Stimulated activated naive B cell treated with anti-CD40 and anti-IgM and Interleukin-4, amounts not matched to agents 10 μg/mL and 1 μg/mL and 100 μg/mL, for 72 hours (primary cell): ENCODE measurements at regions not wholly inside any gene's neighbourhood (a gene's known extent, or its start where the extent isn't known, plus 50 kb on each side); places are given as distances from the start of the nearest gene placed in this dataset.
"Not testable (repeated sequence)": the region's sequence is repeated elsewhere in the genome, so short reads cannot be mapped to it uniquely, and the experiment has no call there.

ENCODE experiments used
- ATAC-seq, 2 donors: fragments of 150-1000 bp; cut with Tn5 transposase; replicated peaks; 2 replicates each; pipeline ENCODE4 v1.10.0; 2021; ENCODE audit warnings: moderate library complexity in 1 of 2
- DNase-seq: peaks from one replicate; pipeline ENCODE4 v3.0.0; 2021
- H3K27ac Mint-ChIP-seq: one replicate; pipeline ENCODE4 v1.8.0; 2022; ENCODE audit warnings: mild to moderate bottlenecking, mixed read lengths
- H3K27me3 Mint-ChIP-seq, 2 donors: one replicate each; pipeline ENCODE4 v1.8.0; 2022; ENCODE audit warnings: mixed read lengths in 2 of 2
- H3K36me3 Mint-ChIP-seq, 2 donors: one replicate each; pipeline ENCODE4 v1.8.0; 2022; ENCODE audit warnings: mixed read lengths in 2 of 2, mild to moderate bottlenecking in 1 of 2
- H3K4me1 Mint-ChIP-seq, 2 donors: one replicate each; pipeline ENCODE4 v1.8.0; 2022; ENCODE audit warnings: mixed read lengths in 2 of 2, mild to moderate bottlenecking in 1 of 2
- H3K4me3 Mint-ChIP-seq, 2 donors: one replicate each; pipeline ENCODE4 v1.8.0; 2022; ENCODE audit warnings: mild to moderate bottlenecking in 2 of 2, mixed read lengths in 2 of 2, moderate library complexity in 1 of 2
- H3K9me3 Mint-ChIP-seq, 2 donors: one replicate each; pipeline ENCODE4 v1.8.0; 2022; ENCODE audit warnings: mixed read lengths in 2 of 2, mild to moderate bottlenecking in 1 of 2

DNA sequence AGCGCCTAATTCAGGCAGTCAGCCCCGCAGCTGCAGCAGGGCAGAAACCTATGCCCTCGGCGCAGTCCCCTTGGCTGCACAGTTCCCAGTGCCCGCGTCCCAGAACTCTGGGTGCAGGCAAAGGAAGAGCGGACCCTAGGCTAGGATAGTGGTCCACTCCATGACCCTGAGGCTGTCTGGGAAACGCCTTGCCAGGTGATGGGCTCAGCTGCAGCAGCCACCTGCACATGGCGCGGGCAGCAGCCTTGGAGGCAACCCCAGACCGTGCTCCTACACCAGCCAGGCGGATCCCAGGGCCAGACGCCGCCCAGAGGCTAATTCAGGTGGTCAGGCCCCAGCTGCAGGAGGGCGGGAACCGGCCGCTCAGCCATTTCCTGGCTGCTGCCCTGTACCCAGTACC, 83.0 kb downstream of the POTEC start:
- not testable (repeated sequence) for H3K27ac Mint-ChIP-seq, H3K4me3 Mint-ChIP-seq, ATAC-seq, H3K36me3 Mint-ChIP-seq, DNase-seq, H3K4me1 Mint-ChIP-seq
- Mint-ChIP-seq H3K27me3 (peaks cover 6 to 13% of the 10 kb centered on the region in 2 donors), H3K9me3 (peaks cover 6 to 10% of the 10 kb centered on the region in 2 donors)

GRCh38 chr18:14459826-14460225, 83.6 kb downstream of the POTEC start:
- H3K36me3 Mint-ChIP-seq, H3K4me3 Mint-ChIP-seq, H3K4me1 Mint-ChIP-seq, DNase-seq, H3K27ac Mint-ChIP-seq, ATAC-seq: not testable (repeated sequence)
- Mint-ChIP-seq H3K27me3 (peaks cover 6 to 13% of the 10 kb centered on the region in 2 donors), H3K9me3 (peaks cover 6 to 10% of the 10 kb centered on the region in 2 donors)

GRCh38 chr18:14458009-14458945, 85.1 kb downstream of the POTEC start:
- not testable (repeated sequence) for H3K4me1 Mint-ChIP-seq, H3K27ac Mint-ChIP-seq, H3K36me3 Mint-ChIP-seq, H3K9me3 Mint-ChIP-seq
- ATAC-seq (peak in 1 of 2 donors; percentile 36), DNase-seq (peak; percentile 51)
- peaks cover 6 to 13% of the 10 kb centered on the region in 2 donors for H3K27me3 Mint-ChIP-seq
- peak overlapping the region; percentile 29 to 59 for H3K4me3 Mint-ChIP-seq

GRCh38 chr18:14450637-14451009, 92.8 kb downstream of the POTEC start:
- Mint-ChIP-seq H3K27me3 (peaks cover 13 to 17% of the 10 kb centered on the region in 2 donors), H3K4me3 (peak overlapping the region; percentile 13 to 59)
- H3K4me1 Mint-ChIP-seq, ATAC-seq, H3K36me3 Mint-ChIP-seq, H3K27ac Mint-ChIP-seq, DNase-seq, H3K9me3 Mint-ChIP-seq: not testable (repeated sequence)

GRCh38 chr18:14449995-14450636, 93.3 kb downstream of the POTEC start:
- H3K27ac Mint-ChIP-seq, ATAC-seq, DNase-seq, H3K36me3 Mint-ChIP-seq, H3K9me3 Mint-ChIP-seq, H3K4me1 Mint-ChIP-seq: not testable (repeated sequence)
- peak overlapping the region in 1 of 2 donors; percentile 25 for H3K4me3 Mint-ChIP-seq
- H3K27me3 Mint-ChIP-seq: peaks cover 13 to 17% of the 10 kb centered on the region in 2 donors

DNA sequence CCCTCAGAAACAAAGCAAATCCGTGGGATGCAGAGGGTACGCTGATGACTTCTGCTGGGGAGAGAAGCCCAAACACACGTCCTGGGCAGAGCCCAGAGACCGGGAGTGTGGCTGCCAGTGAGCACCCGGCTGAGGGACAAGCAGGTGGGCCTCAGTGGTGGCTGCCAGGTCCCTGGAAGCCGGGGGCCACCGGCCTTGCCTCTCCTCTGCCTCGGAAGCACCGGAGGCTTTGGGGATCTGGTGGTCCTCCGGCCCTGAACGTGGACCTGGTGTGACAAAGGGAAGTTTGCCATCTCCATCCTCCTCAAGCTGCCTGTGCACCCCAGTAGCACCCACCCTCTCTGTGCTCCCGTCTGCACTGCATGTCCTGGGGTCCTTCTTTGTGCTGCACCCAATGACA, 94.3 kb downstream of the POTEC start:
- H3K27ac Mint-ChIP-seq, H3K4me1 Mint-ChIP-seq, H3K4me3 Mint-ChIP-seq, H3K9me3 Mint-ChIP-seq, H3K36me3 Mint-ChIP-seq, DNase-seq, ATAC-seq: not testable (repeated sequence)
- peaks cover 13 to 17% of the 10 kb centered on the region in 2 donors for H3K27me3 Mint-ChIP-seq

GRCh38 chr18:14447715-14448114, 95.7 kb downstream of the POTEC start:
- not testable (repeated sequence) for ATAC-seq, H3K4me3 Mint-ChIP-seq, H3K36me3 Mint-ChIP-seq, H3K9me3 Mint-ChIP-seq, DNase-seq, H3K4me1 Mint-ChIP-seq, H3K27ac Mint-ChIP-seq
- peaks cover 13 to 17% of the 10 kb centered on the region in 2 donors for H3K27me3 Mint-ChIP-seq

- H3K4me1 Mint-ChIP-seq, H3K9me3 Mint-ChIP-seq, H3K4me3 Mint-ChIP-seq, DNase-seq, H3K27ac Mint-ChIP-seq, ATAC-seq, H3K36me3 Mint-ChIP-seq: not testable (repeated sequence)
- peaks cover 22 to 34% of the 10 kb centered on the region in 2 donors for H3K27me3 Mint-ChIP-seq
Observed at GRCh38 chr18:14435460-14435859, 107.9 kb downstream of the POTEC start.

DNA sequence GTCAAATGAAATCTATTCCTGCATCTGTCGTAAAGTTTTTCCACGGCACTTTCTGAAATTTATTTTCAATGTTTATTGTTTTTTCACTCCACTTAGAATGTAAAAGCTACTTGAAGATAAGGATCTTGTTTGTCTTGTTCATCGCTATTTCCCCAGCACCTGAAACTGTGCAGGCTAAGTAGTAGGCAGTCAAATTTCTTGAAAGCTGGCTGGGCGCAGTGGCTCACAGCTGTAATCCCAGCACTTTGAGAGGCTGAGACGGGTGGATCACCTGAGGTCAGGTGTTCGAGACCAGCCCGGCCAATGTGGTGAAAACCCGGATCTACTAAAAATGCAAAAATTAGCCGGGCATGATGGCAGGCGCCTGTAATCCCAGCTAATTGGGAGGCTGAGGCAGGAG, 111.0 kb downstream of the POTEC start:
- Mint-ChIP-seq H3K27me3 (peaks cover 33 to 46% of the 10 kb centered on the region in 2 donors), H3K4me1 (peaks cover 3 to 11% of the 10 kb centered on the region in 2 donors)
- H3K4me3 Mint-ChIP-seq, H3K27ac Mint-ChIP-seq, H3K9me3 Mint-ChIP-seq, H3K36me3 Mint-ChIP-seq, DNase-seq, ATAC-seq: not testable (repeated sequence)

DNA sequence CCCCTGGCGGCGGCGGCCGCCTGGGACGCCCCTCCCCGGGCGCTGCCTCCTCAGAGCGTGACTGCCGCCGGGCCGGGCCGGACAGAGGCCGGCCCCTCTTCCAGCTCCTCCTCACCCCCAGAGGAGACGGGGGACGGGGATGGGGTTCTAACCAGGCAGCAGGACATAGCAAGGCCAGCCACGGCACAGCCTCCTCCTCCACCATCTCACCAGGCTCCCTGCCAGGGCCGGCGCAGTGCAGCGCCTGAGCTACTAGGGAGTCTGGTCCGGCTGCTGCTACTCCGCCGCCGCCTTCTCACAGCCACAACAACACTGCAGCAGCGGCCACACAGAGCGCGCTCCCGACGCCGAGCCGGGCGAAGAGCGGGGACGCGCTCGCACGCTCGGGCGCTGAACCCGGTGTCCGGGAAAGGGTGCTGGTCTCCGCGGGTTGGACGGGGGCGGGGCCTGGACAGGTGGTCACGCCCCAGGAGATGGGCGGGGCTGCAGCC, 112.3 kb downstream of the POTEC start:
- not testable (repeated sequence) for H3K36me3 Mint-ChIP-seq, H3K27ac Mint-ChIP-seq, ATAC-seq
- peaks cover 38 to 43% of the 10 kb centered on the region in 2 donors for H3K27me3 Mint-ChIP-seq
- peaks cover 9 to 12% of the 10 kb centered on the region in 2 donors for H3K9me3 Mint-ChIP-seq
- peak; percentile 18 for DNase-seq
- peak overlapping the region; percentile 79 to 85 for H3K4me3 Mint-ChIP-seq
- peaks cover 3 to 11% of the 10 kb centered on the region in 2 donors for H3K4me1 Mint-ChIP-seq

DNA sequence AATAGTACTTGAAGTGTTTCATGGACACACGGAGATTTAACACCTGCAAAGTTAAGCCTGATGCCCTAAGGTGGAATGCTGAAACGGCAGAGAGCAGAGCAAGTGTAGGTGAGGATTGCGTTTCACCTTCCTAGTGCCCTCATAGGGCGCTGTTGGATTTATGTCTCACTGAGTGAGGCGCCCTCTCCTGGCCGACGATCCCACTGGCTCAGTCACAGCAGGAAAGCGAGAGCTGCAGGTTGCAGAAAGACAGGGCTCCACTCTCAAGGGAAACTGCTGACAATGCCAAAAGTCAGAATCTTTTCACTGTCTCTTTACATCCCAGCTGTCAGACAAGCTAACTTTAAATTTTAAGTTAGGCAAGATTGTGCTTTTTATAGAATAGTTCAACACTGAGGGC, 127.6 kb downstream of the POTEC start:
- DNase-seq: peak; percentile 5
- H3K4me1 Mint-ChIP-seq, ATAC-seq, H3K27ac Mint-ChIP-seq, H3K9me3 Mint-ChIP-seq, H3K36me3 Mint-ChIP-seq, H3K4me3 Mint-ChIP-seq: not testable (repeated sequence)
- peaks cover 11 to 22% of the 10 kb centered on the region in 2 donors for H3K27me3 Mint-ChIP-seq

DNA sequence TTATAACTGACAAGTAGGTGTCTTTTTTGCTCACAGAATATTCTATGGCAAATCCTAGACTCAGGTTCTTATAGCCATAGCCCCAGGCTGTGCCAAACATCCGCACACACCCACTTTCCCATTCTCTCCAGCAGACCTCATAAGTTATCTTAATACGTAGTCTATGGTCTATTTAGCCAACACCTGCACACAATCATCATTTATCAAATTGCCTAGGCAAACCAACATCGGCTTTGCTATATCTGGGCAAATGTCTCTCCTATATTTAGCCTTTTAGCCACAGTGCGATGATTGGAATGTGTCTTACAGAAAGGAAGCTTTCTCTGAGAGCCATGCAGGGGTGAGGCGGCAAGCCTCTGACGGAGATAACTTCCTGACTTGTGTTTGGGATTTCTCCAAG, 128.0 kb downstream of the POTEC start:
- not testable (repeated sequence) for H3K36me3 Mint-ChIP-seq, H3K9me3 Mint-ChIP-seq, ATAC-seq, H3K27ac Mint-ChIP-seq, H3K4me1 Mint-ChIP-seq, H3K4me3 Mint-ChIP-seq, DNase-seq
- peaks cover 11 to 21% of the 10 kb centered on the region in 2 donors for H3K27me3 Mint-ChIP-seq

DNA sequence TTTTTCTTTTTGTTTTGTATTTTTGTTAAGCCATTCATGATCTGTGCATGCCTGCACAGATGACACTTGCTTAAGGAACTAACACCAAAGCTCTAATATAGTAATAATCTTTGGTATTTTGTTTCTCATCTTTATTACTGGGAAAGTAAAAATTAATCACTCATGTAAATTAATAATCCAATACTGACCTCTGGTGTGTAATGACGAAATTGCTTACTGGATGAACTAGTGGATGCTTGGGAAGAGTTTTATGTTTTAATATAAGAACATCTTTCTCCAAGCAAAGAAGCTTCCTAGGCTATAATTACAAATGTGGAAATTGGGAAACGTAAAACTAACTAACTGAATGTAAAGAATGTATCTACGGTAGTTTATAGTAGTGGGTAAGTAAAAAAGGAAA, 147.9 kb downstream of the POTEC start:
- not testable (repeated sequence) for ATAC-seq, H3K4me1 Mint-ChIP-seq, H3K9me3 Mint-ChIP-seq, H3K27ac Mint-ChIP-seq, DNase-seq, H3K4me3 Mint-ChIP-seq, H3K36me3 Mint-ChIP-seq, H3K27me3 Mint-ChIP-seq

- H3K27ac Mint-ChIP-seq, H3K4me3 Mint-ChIP-seq, H3K27me3 Mint-ChIP-seq, H3K36me3 Mint-ChIP-seq, H3K9me3 Mint-ChIP-seq, H3K4me1 Mint-ChIP-seq, ATAC-seq, DNase-seq: not testable (repeated sequence)
Observed at GRCh38 chr18:14393563-14394103, 149.8 kb downstream of the POTEC start.
